Uterus (tissue), 2 donors: ENCODE measurements at regions not wholly inside any gene's neighbourhood (a gene's known extent, or its start where the extent isn't known, plus 50 kb on each side); places are given as distances from the start of the nearest gene placed in this dataset.

ENCODE experiments used
- CTCF ChIP-seq, 4 experiments: fragments of 200-600 bp in 2 of 4; fragments of 450-650 bp in 2 of 4; sonication (generic) in 2 of 4; IDR thresholded peaks; one replicate each; pipeline ENCODE4 v1.5.1; 2016 to 2019; ENCODE audit warnings: antibody characterized with exemption in 4 of 4, mild to moderate bottlenecking in 2 of 4, moderate library complexity in 1 of 4
- POLR2A ChIP-seq, 2 donors: fragments of 450-650 bp; IDR thresholded peaks; one replicate each; pipeline ENCODE4 v1.6.1; 2016; ENCODE audit warnings: antibody characterized with exemption in 2 of 2, mild to moderate bottlenecking in 1 of 2, moderate library complexity in 1 of 2

GRCh38 chr3:117705011-117705410, 995.4 kb downstream of the TUSC7 start:
- no peak for TF ChIP-seq CTCF (IDR thresholded peaks at IDR 0.05)
- no peak for TF ChIP-seq POLR2A (IDR thresholded peaks at IDR 0.05)
